HG03039 (cell line): ENCODE measurements at regions not wholly inside any gene's neighbourhood (a gene's known extent, or its start where the extent isn't known, plus 50 kb on each side); places are given as distances from the start of the nearest gene placed in this dataset.
"Not testable (repeated sequence)": the region's sequence is repeated elsewhere in the genome, so short reads cannot be mapped to it uniquely, and the experiment has no call there.

Experiments used
- ATAC-seq: cut with Tn5 transposase; IDR thresholded peaks from one replicate; pipeline ENCODE4 v1.9.1; 2021; ENCODE audit warnings: mild to moderate bottlenecking, moderate library complexity; ENCODE audit not compliant: unreplicated experiment

GRCh38 chr15:38002883-38003477 is 68.5 kb downstream of the TMCO5A start:
- no peak for ATAC-seq

- ATAC-seq = no peak
Measured at GRCh38 chr15:38004218-38004861, 69.9 kb downstream of the TMCO5A start.

GRCh38 chr15:38005953-38006808 is 71.7 kb downstream of the TMCO5A start:
- ATAC-seq = no peak

GRCh38 chr15:38010395-38010794 is 76.0 kb downstream of the TMCO5A start:
- no peak for ATAC-seq

GRCh38 chr15:38012894-38013293 is 78.5 kb downstream of the TMCO5A start:
- no peak for ATAC-seq

- no peak for ATAC-seq
Measured at GRCh38 chr15:38017721-38018120, 83.3 kb downstream of the TMCO5A start.

- ATAC-seq = no peak
Measured at GRCh38 chr15:38019066-38019465, 84.6 kb downstream of the TMCO5A start.

- ATAC-seq = no peak
Measured at GRCh38 chr15:38021259-38021658, 86.8 kb downstream of the TMCO5A start.

GRCh38 chr15:38024293-38025091 is 90.1 kb downstream of the TMCO5A start:
- ATAC-seq = no peak

GRCh38 chr15:38025656-38026055 is 91.2 kb downstream of the TMCO5A start:
- ATAC-seq = not testable (repeated sequence)

GRCh38 chr15:38028869-38029268 is 94.4 kb downstream of the TMCO5A start:
- ATAC-seq = no peak

- no peak for ATAC-seq
Measured at GRCh38 chr15:38029736-38030135, 95.3 kb downstream of the TMCO5A start.

- no peak for ATAC-seq
Measured at GRCh38 chr15:38030609-38031008, 96.2 kb downstream of the TMCO5A start.

GRCh38 chr15:38035701-38036100 is 101.3 kb downstream of the TMCO5A start:
- no peak for ATAC-seq

GRCh38 chr15:38036790-38037338 is 102.4 kb downstream of the TMCO5A start:
- no peak for ATAC-seq

- ATAC-seq = no peak
Measured at GRCh38 chr15:38038659-38039442, 104.4 kb downstream of the TMCO5A start.

- no peak for ATAC-seq
Measured at GRCh38 chr15:38040615-38041014, 106.2 kb downstream of the TMCO5A start.

- no peak for ATAC-seq
Measured at GRCh38 chr15:38041576-38041975, 107.1 kb downstream of the TMCO5A start.

- ATAC-seq = no peak
Measured at GRCh38 chr15:38042211-38042610, 107.8 kb downstream of the TMCO5A start.
